Aorta (tissue), 5 donors: ENCODE measurements at regions not wholly inside any gene's neighbourhood (a gene's known extent, or its start where the extent isn't known, plus 50 kb on each side); places are given as distances from the start of the nearest gene placed in this dataset.
"Not testable (repeated sequence)": the region's sequence is repeated elsewhere in the genome, so short reads cannot be mapped to it uniquely, and the experiment has no call there.

Experiments
- ATAC-seq: fragments of 200-7000 bp; cut with Tn5 transposase; one replicate; pipeline ENCODE4 v1.9.1; 2022; ENCODE audit warnings: moderate library complexity; ENCODE audit not compliant: low FRiP score
- DNase-seq, 2 donors: peaks; one replicate each; pipeline ENCODE4 v3.0.0-alpha.2; 2020
- H3K27ac ChIP-seq, 2 donors: one replicate each; pipeline ENCODE4 v1.5.1; 2013; ENCODE audit warnings: low read length in 2 of 2, mild to moderate bottlenecking in 2 of 2, moderate library complexity in 2 of 2, control low read depth in 1 of 2, inconsistent platforms in 1 of 2, low read depth in 1 of 2
- H3K27me3 ChIP-seq, 2 donors: one replicate each; pipeline ENCODE4 v1.6.1; 2013; ENCODE audit warnings: control low read depth in 1 of 2, low read length in 1 of 2, mild to moderate bottlenecking in 1 of 2, moderate library complexity in 1 of 2; ENCODE audit not compliant: insufficient read depth in 2 of 2, control insufficient read depth in 1 of 2
- H3K36me3 ChIP-seq, 2 donors: one replicate each; pipeline ENCODE4 v1.6.1; 2013; ENCODE audit warnings: control low read depth in 1 of 2, low read length in 1 of 2, mild to moderate bottlenecking in 1 of 2; ENCODE audit not compliant: insufficient read depth in 2 of 2, control insufficient read depth in 1 of 2
- H3K4me1 ChIP-seq, 2 donors: one replicate each; pipeline ENCODE4 v1.6.1; 2013; ENCODE audit warnings: low read length in 2 of 2, control low read depth in 1 of 2, mild to moderate bottlenecking in 1 of 2, moderate library complexity in 1 of 2; ENCODE audit not compliant: insufficient read depth in 2 of 2, control insufficient read depth in 1 of 2
- H3K4me3 ChIP-seq, 2 donors: one replicate each; pipeline ENCODE4 v1.5.1; 2013; ENCODE audit warnings: low read length in 2 of 2, control low read depth in 1 of 2, mild to moderate bottlenecking in 1 of 2
- H3K9me3 ChIP-seq: one replicate; pipeline ENCODE4 v1.6.1; 2013; ENCODE audit warnings: mild to moderate bottlenecking, low read length; ENCODE audit not compliant: control insufficient read depth
- WGBS, 2 donors: extraction: QIAGEN DNeasy Blood & Tissue Kit; methylation state at CpG; one replicate each; pipeline ENCODE4 v1.1.7; 2013; 5-methylcytosine and 5-hydroxymethylcytosine counted together
- intact Hi-C, 2 donors: fragments of 100-400 bp; cut with DNase I; formaldehyde crosslinking; loops; one replicate each; pipeline versions ENCODE4 v1.14.2 to v1.15.0; 2022
- donor health status: healthy with polysubstance abuse.
- donor health status: Bipolar disorder and iron deficiency.
- donor health status: DM: no; HTN: no; CAD: no.
- donor health status: DM: no; HTN: no; CAD: no.
- donor health status: DM: yes; HTN: yes; CAD: no.

DNA sequence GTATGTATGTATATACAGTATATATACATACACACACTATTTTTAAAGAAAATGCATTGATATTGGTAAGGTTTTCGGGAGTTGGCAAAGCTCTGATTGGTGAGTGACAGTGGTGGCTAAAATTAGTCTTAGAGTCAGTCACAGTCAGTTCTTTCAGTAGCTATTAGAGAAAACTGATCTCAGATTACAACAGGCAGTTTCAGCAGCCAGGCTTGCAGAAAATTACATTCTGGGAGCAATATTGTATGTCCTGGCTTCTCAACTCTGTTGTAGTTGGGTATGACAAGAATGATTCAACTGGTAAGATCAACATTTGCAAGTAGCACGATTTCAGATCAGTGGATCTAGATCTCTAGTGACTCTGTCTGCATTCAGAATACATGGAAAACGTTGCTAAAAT, 897.9 kb upstream of the AUTS2 start:
- ATAC-seq (no peak), DNase-seq (no peak)
- Histone ChIP-seq H3K4me3 (no peak overlapping the region), H3K4me1 (no peaks in the 10 kb centered on the region), H3K9me3 (no peaks in the 10 kb centered on the region), H3K27ac (no peak overlapping the region), H3K36me3 (no peaks in the 10 kb centered on the region), H3K27me3 (no peaks in the 10 kb centered on the region)
- intact Hi-C loops = no loop called here
- WGBS, 2 donors = 18 to 23% methylated on average over 3 of the region's 3 CpGs

DNA sequence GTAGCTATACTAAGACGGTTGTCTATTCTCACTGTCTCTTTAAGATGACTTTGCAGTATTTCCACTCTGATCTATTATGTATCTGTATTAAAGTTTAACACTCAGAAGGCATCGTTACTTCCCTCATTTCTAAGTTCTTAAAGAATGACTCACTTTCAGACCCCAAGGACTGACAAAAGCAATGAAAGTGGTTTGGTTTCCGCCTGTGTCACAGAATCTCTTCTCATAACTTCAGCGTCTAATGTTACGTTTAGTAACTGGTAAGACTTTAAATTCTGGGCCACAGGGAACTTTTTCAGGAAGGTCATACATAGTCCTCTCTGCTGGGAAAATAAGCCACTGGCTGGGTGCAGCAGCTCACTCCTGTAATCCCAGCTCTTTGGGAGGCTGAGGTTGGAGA, 892.0 kb upstream of the AUTS2 start:
- intact Hi-C loops = no loop called here
- ATAC-seq (no peak), DNase-seq (no peak)
- WGBS, 2 donors = 46 to 51% methylated on average over 5 of the region's 5 CpGs
- Histone ChIP-seq H3K27ac (no peak overlapping the region), H3K27me3 (no peaks in the 10 kb centered on the region), H3K4me3 (no peak overlapping the region), H3K36me3 (no peaks in the 10 kb centered on the region), H3K9me3 (no peaks in the 10 kb centered on the region), H3K4me1 (no peaks in the 10 kb centered on the region)

DNA sequence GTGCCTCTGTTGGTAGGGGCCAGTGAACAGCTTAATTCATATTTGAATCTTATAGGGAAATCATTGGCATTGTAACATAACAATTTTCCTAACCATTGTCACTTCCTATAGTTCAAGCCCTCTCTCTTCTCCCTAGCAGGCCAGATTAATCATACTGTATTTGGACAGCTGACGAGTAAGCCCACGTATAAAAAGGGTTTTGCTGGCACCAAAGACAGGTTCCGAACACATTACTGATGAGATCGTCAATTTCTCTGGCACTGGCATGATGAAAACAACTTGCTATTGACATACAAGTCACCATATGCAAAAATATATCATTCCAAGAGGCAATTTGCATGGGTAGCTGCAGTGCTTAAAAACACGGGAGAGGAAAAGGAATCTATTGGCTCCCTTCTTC, 891.1 kb upstream of the AUTS2 start:
- H3K9me3 ChIP-seq = no peaks in the 10 kb centered on the region
- no peak overlapping the region for H3K27ac ChIP-seq
- 38 to 46% methylated on average over 5 of the region's 5 CpGs for WGBS, 2 donors
- no peaks in the 10 kb centered on the region for H3K36me3 ChIP-seq
- ATAC-seq = no peak
- H3K27me3 ChIP-seq = no peaks in the 10 kb centered on the region
- H3K4me1 ChIP-seq = no peaks in the 10 kb centered on the region
- no peak overlapping the region for H3K4me3 ChIP-seq
- DNase-seq = no peak
- intact Hi-C loops = no loop called here

DNA sequence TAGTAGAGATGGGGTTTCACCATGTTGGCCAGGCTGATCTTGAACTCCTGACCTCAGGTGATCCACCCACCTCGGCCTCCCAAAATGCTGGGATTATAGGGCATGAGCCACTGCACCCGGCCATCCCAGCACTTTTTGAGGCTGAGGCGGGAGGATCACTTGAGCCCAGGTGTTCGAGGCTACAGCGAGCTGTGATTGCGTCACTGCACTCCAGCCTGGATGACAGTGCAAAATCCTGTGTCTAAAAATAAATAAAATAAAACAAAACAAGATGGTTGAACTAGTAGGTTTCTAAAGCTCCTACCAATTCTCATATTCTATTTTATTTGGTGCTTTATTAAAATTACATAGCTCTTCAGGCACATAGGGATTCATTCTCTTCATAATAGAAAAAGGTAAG, 890.3 kb upstream of the AUTS2 start:
- Histone ChIP-seq H3K9me3 (no peaks in the 10 kb centered on the region), H3K36me3 (no peaks in the 10 kb centered on the region), H3K27ac (no peak overlapping the region), H3K27me3 (no peaks in the 10 kb centered on the region), H3K4me1 (no peaks in the 10 kb centered on the region), H3K4me3 (no peak overlapping the region)
- ATAC-seq (no peak), DNase-seq (no peak)
- 91% methylated on average over 6 of the region's 6 CpGs for WGBS, 2 donors
- intact Hi-C loops = no loop called here

DNA sequence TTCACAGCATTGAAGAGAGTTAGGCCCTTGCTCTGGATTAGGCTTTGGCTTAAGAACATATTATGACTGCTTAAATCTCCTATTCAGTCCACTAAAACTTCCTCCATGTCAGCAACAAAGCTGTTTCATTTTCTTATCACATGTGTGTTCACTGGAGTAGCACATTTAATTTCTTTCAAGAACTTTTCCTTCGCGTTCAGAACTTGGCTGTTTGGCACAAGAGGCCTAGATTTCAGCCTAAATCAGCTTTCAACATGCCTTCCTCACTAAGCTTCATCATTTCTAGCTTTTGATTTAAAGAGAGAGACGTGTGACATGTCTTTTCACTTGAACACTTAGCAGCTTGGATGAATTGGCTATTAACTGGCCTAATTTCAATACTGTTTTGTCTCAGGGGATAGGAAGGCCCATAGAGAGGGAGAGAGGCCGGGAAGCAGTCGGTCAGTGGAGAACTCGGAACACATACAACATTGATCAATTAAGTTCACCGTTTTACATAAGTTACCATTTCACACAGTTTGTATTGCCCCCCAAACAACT, 885.2 kb upstream of the AUTS2 start:
- H3K27ac ChIP-seq = no peak overlapping the region
- H3K4me1 ChIP-seq = no peaks in the 10 kb centered on the region
- ATAC-seq (no peak), DNase-seq (no peak)
- 53 to 63% methylated on average over 7 of the region's 7 CpGs for WGBS, 2 donors
- H3K36me3 ChIP-seq = no peaks in the 10 kb centered on the region
- intact Hi-C loops = no loop called here
- H3K27me3 ChIP-seq = no peaks in the 10 kb centered on the region
- no peak overlapping the region for H3K4me3 ChIP-seq
- H3K9me3 ChIP-seq = no peaks in the 10 kb centered on the region

DNA sequence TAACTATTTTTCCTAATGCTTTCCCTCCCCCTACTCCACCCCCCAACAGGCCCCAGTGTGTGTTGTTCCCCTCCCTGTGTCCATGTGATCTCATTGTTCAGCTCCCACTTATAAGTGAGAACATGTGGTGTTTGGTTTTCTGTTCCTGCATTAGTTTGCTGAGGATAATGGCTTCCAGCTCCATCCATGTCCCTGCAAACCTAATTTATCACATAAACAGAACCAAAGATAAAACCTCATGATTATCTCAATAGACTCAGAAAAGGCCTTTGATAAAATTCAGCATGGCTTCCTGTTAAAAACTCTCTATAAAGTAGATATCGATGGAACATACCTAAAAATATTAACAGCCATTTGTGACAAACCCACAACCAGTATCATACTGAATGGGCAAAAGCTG, 884.1 kb upstream of the AUTS2 start:
- H3K27ac ChIP-seq, DNase-seq, H3K27me3 ChIP-seq, H3K4me3 ChIP-seq, intact Hi-C loops, H3K9me3 ChIP-seq, ATAC-seq, H3K36me3 ChIP-seq, H3K4me1 ChIP-seq: not testable (repeated sequence)
- WGBS, 2 donors = 68 to 79% methylated on average over 1 of the region's 1 CpG

DNA sequence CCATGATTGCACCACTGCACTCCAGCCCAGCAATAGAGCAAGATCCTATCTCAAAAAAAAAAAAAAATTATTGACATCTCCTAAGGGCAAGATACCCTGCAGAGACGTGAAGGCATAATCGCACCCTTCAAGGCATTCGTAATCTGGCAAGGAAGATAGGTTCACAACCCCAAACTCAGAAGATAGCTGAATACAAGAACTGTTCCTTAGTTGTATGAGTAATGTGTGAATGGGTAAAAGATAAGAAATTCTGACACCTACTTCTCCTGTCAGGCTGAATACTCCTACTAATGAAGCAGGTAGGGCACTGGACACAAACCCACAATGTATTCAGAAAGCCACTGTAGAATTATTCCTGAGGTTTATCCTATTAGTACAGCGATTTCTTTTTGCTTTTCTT, 882.4 kb upstream of the AUTS2 start:
- H3K4me1 ChIP-seq = no peaks in the 10 kb centered on the region
- no peak for ATAC-seq
- no peaks in the 10 kb centered on the region for H3K9me3 ChIP-seq
- intact Hi-C loops = no loop called here
- no peak overlapping the region for H3K27ac ChIP-seq
- H3K36me3 ChIP-seq = no peaks in the 10 kb centered on the region
- no peak for DNase-seq
- H3K4me3 ChIP-seq = no peak overlapping the region
- WGBS, 2 donors = 67 to 87% methylated on average over 4 of the region's 4 CpGs
- H3K27me3 ChIP-seq = no peaks in the 10 kb centered on the region

DNA sequence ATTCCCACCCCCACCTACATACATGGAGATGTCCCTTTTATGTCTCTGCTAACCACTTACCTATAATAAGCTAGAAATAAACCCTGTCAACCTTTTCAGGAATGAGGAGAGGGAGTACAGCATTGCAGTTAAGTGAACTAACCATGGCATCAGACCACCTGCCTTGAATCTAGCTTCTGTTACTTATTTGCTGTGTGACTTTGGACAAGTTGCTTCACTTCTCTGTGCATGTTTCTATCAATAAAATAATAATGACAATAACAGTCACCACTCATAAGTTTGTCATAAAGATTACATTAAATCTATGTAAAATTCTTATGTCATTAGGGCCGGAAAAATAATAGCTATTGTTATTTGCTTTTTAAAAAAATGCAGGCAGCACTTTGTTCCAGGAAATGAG, 881.1 kb upstream of the AUTS2 start:
- Histone ChIP-seq H3K36me3 (no peaks in the 10 kb centered on the region), H3K4me1 (no peaks in the 10 kb centered on the region), H3K27me3 (no peaks in the 10 kb centered on the region), H3K9me3 (no peaks in the 10 kb centered on the region), H3K27ac (no peak overlapping the region), H3K4me3 (no peak overlapping the region)
- intact Hi-C loops = no loop called here
- ATAC-seq (no peak), DNase-seq (no peak)
- 86 to 87% methylated on average over 1 of the region's 1 CpG for WGBS, 2 donors

DNA sequence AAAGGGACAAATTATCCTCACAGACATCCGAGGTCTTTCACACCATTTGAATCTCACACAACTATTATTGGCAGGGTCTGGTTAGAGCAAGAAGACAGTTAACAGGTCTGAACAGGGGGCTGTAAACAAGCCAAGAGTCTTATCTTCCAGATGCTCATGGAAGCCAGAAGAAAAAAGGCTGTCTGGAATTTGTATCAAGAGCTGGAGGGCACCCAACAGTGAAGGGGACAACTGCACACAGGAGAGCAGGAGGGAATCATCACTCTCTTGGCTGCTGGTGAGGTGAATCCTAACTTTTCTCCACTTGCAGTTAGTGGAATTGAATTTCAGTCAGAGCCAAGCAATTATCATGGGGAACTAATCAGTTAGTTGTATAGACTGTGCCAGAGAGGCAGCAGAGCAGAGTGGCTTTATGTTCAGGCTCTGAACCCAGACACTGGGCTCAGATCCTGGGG, 880.2 kb upstream of the AUTS2 start:
- WGBS, 2 donors = 10 to 19% methylated on average over 1 of the region's 1 CpG
- no peaks in the 10 kb centered on the region for H3K27me3 ChIP-seq
- DNase-seq = no peak
- H3K4me3 ChIP-seq = no peak overlapping the region
- H3K36me3 ChIP-seq = no peaks in the 10 kb centered on the region
- no peak overlapping the region for H3K27ac ChIP-seq
- no peaks in the 10 kb centered on the region for H3K9me3 ChIP-seq
- H3K4me1 ChIP-seq = no peaks in the 10 kb centered on the region
- ATAC-seq = no peak
- intact Hi-C loops = no loop called here
